HepG2 (cell line): ENCODE measurements at regions not wholly inside any gene's neighbourhood (a gene's known extent, or its start where the extent isn't known, plus 50 kb on each side); places are given as distances from the start of the nearest gene placed in this dataset.

ENCODE experiments used
- ATAC-seq: fragments of 200-7000 bp; cut with Tn5 transposase; 3 replicates; pipeline ENCODE4 v1.9.1; 2020; ENCODE audit warnings: mild to moderate bottlenecking, moderate library complexity
- BruUV-seq: library from RNA; stranded (reverse); fragments of 400-500 nt; replicated peaks from 2 replicates; lab custom pipeline; 2021; lab: Mats Ljungman, UMichigan
- CTCF ChIA-PET: fragments of 300-600 bp; formaldehyde crosslinking; extraction: SDS; loops from one replicate; lab custom pipeline; 2021; ENCODE audit warnings: low total read pairs, inconsistent platforms, low intra/inter-chr PET ratio; lab: Yijun Ruan, JAX
- POLR2A ChIA-PET: fragments of 350-600 bp; sonication (Branson Sonifier 250); formaldehyde crosslinking; loops from one replicate; lab custom pipeline; 2020; ENCODE audit warnings: antibody characterized with exemption, inconsistent platforms; lab: Yijun Ruan, JAX
- DNase-seq: peaks from one replicate; pipeline ENCODE4 v3.0.0-alpha.2; 2015; ENCODE audit warnings: low spot score
- FAIRE-seq: peaks from 3 replicates; lab custom pipeline; 2011; peaks lifted over from hg19 to GRCh38; lab: Jason Lieb, UNC
- H2AFZ ChIP-seq: one replicate; pipeline ENCODE4 v1.6.1; 2011; ENCODE audit warnings: low read length, inconsistent platforms
- H3K27ac ChIP-seq: fragments of 300-600 bp; 3 replicates; pipeline ENCODE4 v1.8.0; 2011; ENCODE audit warnings: mixed run types, mild to moderate bottlenecking, mixed read lengths, low read length, inconsistent platforms; ENCODE audit not compliant: insufficient read depth; ENCODE audit errors: extremely low read length
- H3K27me3 ChIP-seq, 2 experiments: fragments of 200-600 bp in 1 of 2; 2 replicates in 1 of 2; 3 replicates in 1 of 2; pipeline versions ENCODE4 v1.6.0 to v1.8.0; 2011; ENCODE audit warnings: low read length in 2 of 2, mild to moderate bottlenecking in 2 of 2, moderate library complexity in 2 of 2, inconsistent platforms in 1 of 2; ENCODE audit not compliant: insufficient read depth in 2 of 2, control insufficient read depth in 1 of 2
- H3K36me3 ChIP-seq, 2 experiments: fragments of 200-600 bp in 1 of 2; replicated peaks in 1 of 2; 2 replicates in 1 of 2; 3 replicates in 1 of 2; pipeline versions ENCODE4 v1.5.1 to v1.8.0; 2011; ENCODE audit warnings: low read length in 2 of 2, inconsistent platforms in 1 of 2; ENCODE audit not compliant: insufficient read depth in 2 of 2, control insufficient read depth in 1 of 2
- H3K4me1 ChIP-seq: 2 replicates; pipeline ENCODE4 v1.5.1; 2012; ENCODE audit warnings: low read length, inconsistent platforms; ENCODE audit not compliant: insufficient read depth
- H3K4me2 ChIP-seq: 2 replicates; pipeline ENCODE4 v1.6.0; 2011; ENCODE audit warnings: low read depth, low read length, inconsistent platforms
- H3K4me3 ChIP-seq, 3 experiments: fragments of 200-600 bp in 1 of 3; sonication (generic), shearing (Covaris generic) in 1 of 3; replicated peaks in 1 of 3; 2 replicates each; pipeline ENCODE4 v1.5.1; 2011 to 2016; ENCODE audit warnings: low read length in 3 of 3, inconsistent platforms in 2 of 3, low read depth in 2 of 3, mild to moderate bottlenecking in 2 of 3, control low read depth in 1 of 3, mixed read lengths in 1 of 3; ENCODE audit not compliant: insufficient read depth in 1 of 3
- H3K79me2 ChIP-seq: one replicate; pipeline ENCODE4 v1.6.1; 2011; ENCODE audit warnings: low read length, inconsistent platforms; ENCODE audit not compliant: insufficient read depth
- H3K9ac ChIP-seq: 2 replicates; pipeline ENCODE4 v1.6.0; 2011; ENCODE audit warnings: mild to moderate bottlenecking, low read depth, low read length, inconsistent platforms; ENCODE audit not compliant: insufficient read depth
- H3K9me3 ChIP-seq: 2 replicates; pipeline ENCODE4 v1.5.1; 2012; ENCODE audit warnings: mild to moderate bottlenecking, low read length
- H4K20me1 ChIP-seq: 2 replicates; pipeline ENCODE4 v1.6.0; 2011; ENCODE audit warnings: inconsistent platforms, mild to moderate bottlenecking, low read length, moderate library complexity; ENCODE audit not compliant: insufficient read depth
- ARNT ChIP-seq: fragments of 450-650 bp; IDR thresholded peaks from 2 replicates; pipeline ENCODE4 v1.6.1; 2017
- EED ChIP-seq: sonication (generic); formaldehyde crosslinking; IDR thresholded peaks from 2 replicates; pipeline ENCODE4 v1.5.0; 2020; ENCODE audit warnings: mild to moderate bottlenecking, missing genetic modification reagents
- RBM22 ChIP-seq: fragments of 200-400 bp; formaldehyde crosslinking; optimal IDR thresholded peaks from 2 replicates; pipeline ENCODE3; 2017; ENCODE audit warnings: mild to moderate bottlenecking, low read length, moderate library complexity
- RELA ChIP-seq: sonication (generic); formaldehyde crosslinking; IDR thresholded peaks from 2 replicates; pipeline ENCODE4 v1.4.0; 2020; ENCODE audit warnings: missing genetic modification reagents
- RFX1 ChIP-seq: fragments of 450-650 bp; IDR thresholded peaks from 2 replicates; pipeline ENCODE4 v1.6.1; 2017
- ZBTB7B ChIP-seq: sonication (generic); formaldehyde crosslinking; IDR thresholded peaks from 2 replicates; pipeline ENCODE4 v1.4.0; 2020; ENCODE audit warnings: missing genetic modification reagents
- ZC3H13 ChIP-seq: sonication (generic); formaldehyde crosslinking; IDR thresholded peaks from 2 replicates; pipeline ENCODE4 v1.8.1; 2023; ENCODE audit warnings: mild to moderate bottlenecking, missing genetic modification reagents, moderate library complexity
- ZFX ChIP-seq: sonication (generic); formaldehyde crosslinking; IDR thresholded peaks from 2 replicates; pipeline ENCODE4 v1.4.0; 2020; ENCODE audit warnings: mild to moderate bottlenecking, low read depth, missing genetic modification reagents, moderate library complexity
- ZNF614 ChIP-seq: IDR thresholded peaks from 2 replicates; pipeline ENCODE4 v1.6.1; 2018; ENCODE audit warnings: missing biosample characterization, missing genetic modification reagents, inconsistent platforms, borderline replicate concordance
- ZNF629 ChIP-seq: sonication (generic); formaldehyde crosslinking; conservative IDR thresholded peaks from 2 replicates; pipeline ENCODE4 v1.5.0; 2020; ENCODE audit warnings: missing genetic modification reagents
- WGBS: methylation state at CpG from one replicate; pipeline ENCODE4 v1.1.6; 2017; ENCODE audit warnings: low lambda C conversion rate; 5-methylcytosine and 5-hydroxymethylcytosine counted together
- in situ Hi-C: cut with HindIII; loops from 2 replicates; pipeline ENCODE4 v1.10.0; 2017; ENCODE audit warnings: low pct_unique_long_range_greater_than_20kb; ENCODE audit not compliant: extremely low pct_ligation_motif_present
- intact Hi-C: fragments of 100-400 bp; cut with micrococcal nuclease; formaldehyde crosslinking; loops from one replicate; pipeline ENCODE4 v1.10.0; 2022; ENCODE audit not compliant: unreplicated experiment
- TF ChIP-seq, protein P1 (sequence below): sonication (generic); formaldehyde crosslinking; IDR thresholded peaks from 2 replicates; pipeline ENCODE4 v1.4.0; 2020; ENCODE audit warnings: mild to moderate bottlenecking, missing genetic modification reagents
- TF ChIP-seq, protein P2 (sequence below): sonication (generic); formaldehyde crosslinking; IDR thresholded peaks from 2 replicates; pipeline ENCODE4 v1.8.1; 2022; ENCODE audit warnings: mild to moderate bottlenecking, missing genetic modification reagents

DNA sequence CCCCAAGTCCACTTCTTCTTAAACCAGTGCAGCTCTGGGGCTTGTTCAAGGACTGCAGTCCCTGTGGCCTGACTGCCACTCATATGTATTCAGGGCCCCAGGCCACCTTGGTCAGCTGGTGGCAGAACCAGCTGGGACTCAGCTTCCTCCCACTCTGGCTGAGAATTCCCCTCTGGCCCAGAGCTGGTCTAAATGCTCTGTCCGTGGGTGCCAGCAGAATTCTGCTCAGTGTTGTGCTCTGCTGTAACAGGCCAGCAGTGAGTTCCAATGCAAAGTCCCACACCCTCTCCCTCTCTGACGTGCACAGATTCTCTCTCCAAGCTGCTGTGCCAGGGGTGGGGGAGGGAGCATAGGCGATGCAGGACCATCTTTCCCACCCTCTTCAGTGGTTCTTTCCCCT, 210.4 kb upstream of the RGS6 start:
- in situ Hi-C loops (loop anchor here (10.0 kb wide), 1 partner anchor 133 kb away; no protein-coding TSS in a partner anchor), intact Hi-C loops (loop anchor here (2.0 to 5.0 kb wide), 2 partner anchors 31 to 136 kb away; no protein-coding TSS in a partner anchor)
- ChIA-PET CTCF (interaction anchor here (2.4 kb wide), 1 partner anchor 31 kb away, joined by 12 read pairs; no protein-coding TSS in a partner anchor), POLR2A (no interaction called here)
- H3K36me3 ChIP-seq: peaks cover 4 to 20% of the 10 kb centered on the region in 2 experiments; a peak in 3 of 5 replicates
- no peak overlapping the region for H3K4me3 ChIP-seq
- FAIRE-seq (no peak), ATAC-seq (no peak), DNase-seq (no peak)
- H3K4me1 ChIP-seq: no peaks in the 10 kb centered on the region
- H2AFZ ChIP-seq: no peak overlapping the region
- H3K4me2 ChIP-seq: no peak overlapping the region
- no peaks in the 10 kb centered on the region for H3K79me2 ChIP-seq
- H4K20me1 ChIP-seq: no peaks in the 10 kb centered on the region
- 87% methylated on average over 3 of the region's 3 CpGs for WGBS
- TF ChIP-seq ZC3H13 (CRISPR knock-in tag): no peak
- no peak for TF ChIP-seq RFX1
- TF ChIP-seq, protein P1, sequence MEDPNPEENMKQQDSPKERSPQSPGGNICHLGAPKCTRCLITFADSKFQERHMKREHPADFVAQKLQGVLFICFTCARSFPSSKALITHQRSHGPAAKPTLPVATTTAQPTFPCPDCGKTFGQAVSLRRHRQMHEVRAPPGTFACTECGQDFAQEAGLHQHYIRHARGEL: no peak
- TF ChIP-seq ZNF629 (CRISPR knock-in tag): no peak
- TF ChIP-seq ZBTB7B (CRISPR knock-in tag): no peak
- no peak overlapping the region for H3K27ac ChIP-seq
- no peak overlapping the region for H3K9ac ChIP-seq
- H3K9me3 ChIP-seq: no peaks in the 10 kb centered on the region
- H3K27me3 ChIP-seq: no peaks in the 10 kb centered on the region
- no TSS peak for BruUV-seq

DNA sequence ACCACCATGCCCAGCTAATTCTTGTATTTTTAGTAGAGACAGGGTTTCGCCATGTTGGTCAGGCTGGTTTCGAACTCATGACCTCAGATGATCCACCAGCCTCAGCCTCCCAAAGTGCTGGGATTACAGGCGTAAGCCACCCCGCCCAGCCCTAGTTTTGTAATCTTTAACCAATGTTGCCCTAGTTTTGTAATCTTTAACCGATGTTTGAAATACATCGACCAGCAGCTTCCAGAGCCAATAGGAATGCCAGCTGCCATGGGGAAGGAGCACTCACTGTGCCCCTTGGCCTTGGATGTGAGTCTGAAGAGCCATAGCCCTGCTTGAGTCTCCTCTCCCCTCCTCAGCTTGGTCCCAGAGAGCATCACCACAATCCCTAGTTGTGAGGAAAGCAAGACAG, 209.3 kb upstream of the RGS6 start:
- H3K79me2 ChIP-seq: no peaks in the 10 kb centered on the region
- H3K36me3 ChIP-seq: peaks cover 4 to 23% of the 10 kb centered on the region in 2 experiments; a peak in 3 of 5 replicates
- no peak overlapping the region for H3K27ac ChIP-seq
- FAIRE-seq (no peak), DNase-seq (no peak), ATAC-seq (no peak)
- H3K4me1 ChIP-seq: no peaks in the 10 kb centered on the region
- in situ Hi-C loops (loop anchor here (10.0 kb wide), 1 partner anchor 132 kb away; no protein-coding TSS in a partner anchor), intact Hi-C loops (loop anchor here (5.0 kb wide), 1 partner anchor 134 kb away; no protein-coding TSS in a partner anchor)
- H3K9me3 ChIP-seq: no peaks in the 10 kb centered on the region
- no peak overlapping the region for H2AFZ ChIP-seq
- H3K4me2 ChIP-seq: no peak overlapping the region
- ChIA-PET CTCF (no interaction called here), POLR2A (no interaction called here)
- no peaks in the 10 kb centered on the region for H3K27me3 ChIP-seq
- no peak overlapping the region for H3K9ac ChIP-seq
- WGBS: 96% methylated on average over 6 of the region's 6 CpGs
- H4K20me1 ChIP-seq: no peaks in the 10 kb centered on the region
- TF ChIP-seq, protein P2, sequence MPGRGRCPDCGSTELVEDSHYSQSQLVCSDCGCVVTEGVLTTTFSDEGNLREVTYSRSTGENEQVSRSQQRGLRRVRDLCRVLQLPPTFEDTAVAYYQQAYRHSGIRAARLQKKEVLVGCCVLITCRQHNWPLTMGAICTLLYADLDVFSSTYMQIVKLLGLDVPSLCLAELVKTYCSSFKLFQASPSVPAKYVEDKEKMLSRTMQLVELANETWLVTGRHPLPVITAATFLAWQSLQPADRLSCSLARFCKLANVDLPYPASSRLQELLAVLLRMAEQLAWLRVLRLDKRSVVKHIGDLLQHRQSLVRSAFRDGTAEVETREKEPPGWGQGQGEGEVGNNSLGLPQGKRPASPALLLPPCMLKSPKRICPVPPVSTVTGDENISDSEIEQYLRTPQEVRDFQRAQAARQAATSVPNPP (CRISPR knock-in tag): no peak
- no peak for TF ChIP-seq RBM22
- TF ChIP-seq ZFX (CRISPR knock-in tag): no peak
- TF ChIP-seq ARNT: no peak
- TF ChIP-seq ZNF614 (CRISPR knock-in tag): no peak
- no peak for TF ChIP-seq RELA (CRISPR knock-in tag)
- TF ChIP-seq EED (CRISPR knock-in tag): no peak
- H3K4me3 ChIP-seq: no peak overlapping the region
- BruUV-seq: no TSS peak
